Stimulated activated CD4-positive, alpha-beta T cell treated with anti-CD3 and anti-CD28 coated beads, Interleukin-2, amount 100 ng/mL, for 24 hours (primary cell): ENCODE measurements at regions not wholly inside any gene's neighbourhood (a gene's known extent, or its start where the extent isn't known, plus 50 kb on each side); places are given as distances from the start of the nearest gene placed in this dataset.

Experiments used
- DNase-seq, 2 donors: peaks; one replicate each; pipeline ENCODE4 v3.0.0-alpha.2; 2020

DNA sequence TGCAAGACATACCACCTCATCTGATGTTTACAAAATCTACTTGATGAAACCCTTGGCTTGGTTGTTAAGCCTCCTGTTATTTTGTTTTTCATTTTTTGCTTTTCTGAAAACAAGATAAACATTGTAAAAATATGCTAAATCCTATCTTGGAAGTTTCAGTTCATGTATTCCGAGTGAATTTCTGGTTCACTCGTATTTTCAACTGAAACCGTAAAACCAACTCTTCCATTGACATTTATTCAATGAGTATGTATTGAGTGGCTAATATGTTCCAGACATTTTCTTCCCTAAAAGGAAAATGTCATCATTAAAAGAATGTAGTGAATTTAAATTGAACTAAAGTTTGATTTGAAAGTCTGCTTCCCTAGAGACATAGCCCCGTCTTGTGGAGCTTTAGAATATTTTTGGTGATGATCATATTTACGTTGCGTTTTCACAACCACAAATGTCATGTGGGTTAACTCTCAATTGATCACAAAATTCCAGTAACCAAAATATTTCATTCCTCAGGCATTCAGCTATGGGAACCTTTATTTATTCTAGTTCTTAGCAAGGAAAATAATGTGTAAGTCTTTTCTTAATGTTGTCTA lies 204.2 kb downstream of the MBD2 start:
- DNase-seq = no peak

DNA sequence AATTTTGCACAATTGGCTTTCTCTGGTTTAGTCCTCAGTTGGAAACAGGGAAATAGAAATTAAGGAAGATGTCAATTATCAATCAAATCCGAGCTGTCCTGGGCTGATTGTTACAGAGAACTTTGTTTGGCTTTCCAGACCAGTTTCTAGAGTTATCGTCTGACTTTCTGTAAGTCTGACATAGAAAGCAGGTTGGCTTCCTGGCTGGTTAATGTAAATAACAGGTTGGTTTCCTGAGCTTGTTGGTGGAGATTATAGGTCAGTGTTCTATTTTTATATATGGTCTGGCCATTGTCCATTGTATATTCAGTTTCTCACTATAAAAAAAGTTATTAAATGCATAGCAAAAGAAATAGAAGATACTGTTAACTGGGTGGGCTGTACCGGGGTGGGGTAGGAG lies 204.8 kb downstream of the MBD2 start:
- DNase-seq = no peak

DNA sequence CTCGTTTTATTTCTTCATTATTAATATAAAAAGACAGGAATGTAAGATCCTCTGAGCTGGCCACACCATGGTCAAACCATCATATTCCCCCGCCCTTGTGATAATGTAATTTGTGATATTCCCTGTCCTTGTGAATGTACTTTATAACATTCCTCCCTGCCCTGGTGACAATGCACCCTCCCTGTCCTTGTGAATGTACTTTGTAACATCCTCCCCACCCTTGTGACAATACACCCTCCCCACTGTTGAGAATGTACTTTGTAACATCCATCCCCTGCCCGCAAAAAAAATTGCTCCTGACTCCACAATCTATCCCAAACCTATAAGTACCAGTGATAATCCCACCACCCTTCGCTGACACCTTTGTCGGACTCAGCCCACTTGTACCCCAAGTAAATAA lies 211.0 kb downstream of the MBD2 start:
- DNase-seq = no peak

DNA sequence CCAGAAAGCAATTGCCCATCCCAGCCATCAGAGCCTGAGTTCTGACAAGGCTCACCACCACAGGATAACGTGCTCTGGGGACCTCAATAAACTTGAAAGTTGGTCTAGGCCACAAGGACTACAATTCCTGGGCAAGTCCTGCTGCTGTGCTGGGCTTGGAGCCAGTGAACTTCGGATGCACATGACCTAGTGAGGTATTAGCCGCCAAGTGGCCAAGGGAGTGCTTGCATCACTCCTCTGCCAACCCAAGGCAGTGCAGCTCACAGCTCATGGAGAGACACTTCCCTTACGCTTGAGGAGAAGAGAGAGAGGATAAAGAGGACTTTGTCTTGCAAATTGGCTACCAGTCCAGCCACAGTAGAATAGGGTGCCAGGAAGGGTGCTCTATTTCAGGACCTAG lies 219.6 kb downstream of the MBD2 start:
- no peak for DNase-seq

DNA sequence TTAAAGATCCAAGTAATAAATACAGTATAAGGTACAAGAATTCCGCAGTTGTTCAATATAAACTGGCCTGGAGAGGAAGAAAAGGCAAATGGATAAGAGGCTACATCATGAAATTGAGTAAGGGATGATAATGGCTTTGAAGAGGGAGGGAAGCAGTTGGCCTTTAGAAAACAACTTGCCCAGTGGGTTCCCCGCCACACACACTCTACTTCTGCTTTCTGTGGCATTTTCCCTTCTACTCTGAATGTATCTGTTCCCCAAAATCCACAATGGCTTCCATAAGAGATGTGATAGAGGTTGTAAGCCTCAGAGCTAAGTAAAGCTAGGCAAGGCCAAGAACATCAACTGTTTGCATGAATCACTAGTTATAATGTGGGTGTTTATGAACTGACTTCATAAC lies 221.3 kb downstream of the MBD2 start:
- no peak for DNase-seq

DNA sequence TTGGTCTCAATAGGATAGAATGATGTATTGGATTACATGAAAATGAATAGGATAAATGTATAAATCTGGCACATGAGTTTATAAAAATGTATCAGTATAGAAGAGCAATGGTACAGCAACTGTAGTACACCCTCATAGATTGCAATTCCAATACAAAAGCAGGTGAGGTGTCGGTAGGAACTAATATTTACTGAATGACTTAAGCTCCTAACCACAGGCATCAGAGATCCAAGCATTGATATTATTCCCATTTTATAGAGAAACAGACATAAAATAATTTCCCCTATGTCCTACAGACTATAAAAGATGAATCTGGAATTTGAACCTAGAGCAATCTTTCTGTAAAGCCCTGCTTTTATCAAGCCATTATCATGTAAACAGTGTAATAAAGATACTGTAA lies 227.4 kb downstream of the MBD2 start:
- DNase-seq = no peak

DNA sequence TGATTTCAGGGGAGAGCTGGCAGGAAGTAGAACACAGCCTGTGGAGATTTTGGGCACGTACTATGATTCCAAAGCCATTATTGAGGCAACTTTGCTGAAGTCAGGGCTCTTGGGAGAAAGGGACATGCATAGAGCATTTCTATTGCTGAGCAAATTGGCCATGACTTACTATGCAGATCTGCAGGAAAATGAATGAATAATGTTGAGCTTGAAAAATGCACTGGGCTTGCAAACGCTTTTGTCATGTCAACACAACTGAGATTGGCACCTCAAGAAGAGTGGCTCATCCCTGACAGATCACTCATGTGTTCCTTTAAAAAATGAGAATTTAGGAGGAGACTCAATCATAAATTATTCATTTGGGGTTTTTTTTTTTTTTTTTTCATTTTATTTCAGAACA lies 230.5 kb downstream of the MBD2 start:
- DNase-seq = no peak

DNA sequence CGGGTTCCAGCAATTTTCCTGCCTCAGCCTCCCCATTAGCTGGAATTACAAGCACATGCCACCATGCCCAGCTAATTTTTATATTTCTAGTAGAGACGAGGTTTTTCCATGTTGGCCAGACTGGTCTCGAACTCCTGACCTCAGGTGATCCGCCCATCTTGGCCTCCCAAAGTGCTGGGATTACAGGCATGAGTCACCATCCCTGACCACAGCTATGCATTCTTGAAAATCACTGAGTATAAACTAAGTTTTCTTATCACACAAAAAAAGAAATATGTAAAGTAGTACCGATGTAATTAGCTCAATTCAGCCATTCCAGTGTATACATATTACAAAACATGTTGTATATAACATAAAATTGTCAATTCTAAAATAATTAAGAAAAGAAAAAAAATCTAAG lies 232.7 kb downstream of the MBD2 start:
- no peak for DNase-seq

DNA sequence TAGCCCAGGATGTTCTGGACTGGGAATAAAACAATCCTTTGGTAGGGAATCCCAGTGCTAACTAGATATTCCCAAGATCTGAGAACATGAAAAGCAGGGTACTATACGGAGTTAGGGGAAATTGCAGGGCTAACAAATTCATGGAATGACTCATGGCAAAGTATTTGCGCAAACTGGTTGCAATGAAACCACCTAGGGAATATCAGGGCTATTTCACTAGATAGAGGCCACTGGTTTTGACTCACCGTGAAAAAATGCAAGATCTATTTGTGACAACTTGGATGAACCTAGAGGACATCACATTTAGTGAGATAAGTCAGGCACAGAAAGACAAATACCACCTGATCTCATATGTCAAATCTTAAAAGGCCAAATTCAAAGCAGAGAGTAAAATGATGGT lies 233.3 kb downstream of the MBD2 start:
- no peak for DNase-seq

DNA sequence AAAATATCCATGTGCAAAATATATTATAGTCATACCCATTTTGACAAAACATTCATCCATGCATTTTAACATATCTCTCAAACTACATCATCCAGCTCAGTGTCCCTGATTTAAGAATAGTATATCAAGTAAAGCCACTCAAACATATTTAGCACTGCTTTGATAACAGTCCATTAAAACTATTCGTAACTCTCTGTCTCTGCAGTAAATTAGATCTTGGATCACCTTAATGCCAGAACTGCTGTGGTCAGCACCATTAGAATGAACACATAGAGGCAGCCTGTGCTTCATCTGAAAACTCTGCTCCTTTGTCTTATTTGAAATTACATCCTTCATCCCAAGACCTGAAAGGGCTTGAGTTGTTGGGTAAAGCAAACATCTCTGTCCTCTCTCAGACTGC lies 234.0 kb downstream of the MBD2 start:
- DNase-seq = no peak

DNA sequence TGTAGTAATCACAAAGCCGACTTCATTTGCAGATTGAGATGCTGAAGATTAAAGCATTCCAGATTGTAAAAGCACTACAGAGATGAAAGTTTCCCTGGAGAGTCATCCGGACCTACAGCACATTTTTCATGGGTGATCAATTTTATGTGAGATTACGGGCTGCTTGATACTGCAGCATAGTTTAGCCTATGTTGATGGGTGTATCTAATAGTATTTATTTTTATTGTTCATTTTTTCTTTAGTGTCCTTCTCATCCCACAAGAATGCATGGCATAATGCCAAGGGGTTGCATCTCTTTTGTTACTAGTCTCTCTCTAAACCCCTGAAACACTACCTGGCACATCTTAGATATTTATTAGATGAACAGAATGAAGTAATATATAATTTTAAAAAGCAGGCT lies 240.4 kb downstream of the MBD2 start:
- no peak for DNase-seq

DNA sequence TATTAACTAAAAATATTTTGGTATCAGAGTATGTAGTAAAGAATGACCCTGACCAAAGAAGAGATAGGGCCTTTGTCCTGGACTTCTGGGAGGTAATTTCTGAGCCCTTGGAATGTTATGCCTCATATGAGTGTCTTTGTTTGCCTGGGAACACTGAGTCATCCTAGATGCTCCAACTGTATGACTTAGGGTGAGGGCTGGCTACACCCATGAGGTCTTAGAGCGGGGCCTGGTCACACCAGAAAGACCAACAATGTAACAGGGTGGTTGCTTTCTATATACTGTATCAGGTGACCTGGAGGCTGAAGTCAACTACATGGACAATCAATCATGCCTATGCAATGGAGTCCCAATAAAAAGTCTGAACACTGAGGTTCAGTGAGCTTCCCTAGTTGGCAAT lies 253.1 kb downstream of the MBD2 start:
- no peak for DNase-seq

DNA sequence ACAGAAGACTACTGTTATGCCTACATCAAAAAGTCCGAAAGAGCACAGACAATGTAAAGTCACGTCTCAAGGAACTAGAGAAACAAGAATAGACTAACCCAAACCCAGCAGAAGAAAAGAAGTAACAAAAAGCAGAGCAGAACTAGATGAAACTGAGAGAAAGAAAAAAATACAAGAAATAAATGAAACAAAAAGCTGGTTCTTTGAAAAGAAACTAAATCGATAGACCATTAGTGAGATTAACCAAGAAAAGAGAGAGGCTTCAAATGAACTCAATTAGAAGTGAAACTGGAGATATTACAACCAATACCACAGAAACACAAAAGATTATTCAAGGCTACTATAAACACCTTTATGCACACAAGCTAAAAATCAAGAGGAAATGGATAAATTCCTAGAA lies 271.8 kb downstream of the MBD2 start:
- no peak for DNase-seq

DNA sequence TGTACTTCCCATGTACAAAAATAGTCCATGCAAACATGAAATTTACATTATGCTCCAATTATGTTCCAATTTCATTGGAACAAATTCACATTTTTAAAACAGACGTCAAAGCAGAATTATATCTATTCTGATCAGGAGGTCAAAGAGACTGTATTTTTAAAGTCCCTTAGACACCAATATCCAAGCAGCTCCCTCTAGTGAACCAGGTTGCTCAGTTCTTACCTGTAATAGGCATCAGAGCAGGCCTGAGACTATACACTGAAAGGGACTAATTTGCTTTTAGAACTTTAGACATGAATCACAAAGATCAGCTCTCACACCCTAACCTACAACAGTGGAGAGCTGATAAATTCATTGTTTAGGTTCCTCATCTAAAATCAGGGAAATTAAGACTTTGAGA lies 273.9 kb downstream of the MBD2 start:
- no peak for DNase-seq

DNA sequence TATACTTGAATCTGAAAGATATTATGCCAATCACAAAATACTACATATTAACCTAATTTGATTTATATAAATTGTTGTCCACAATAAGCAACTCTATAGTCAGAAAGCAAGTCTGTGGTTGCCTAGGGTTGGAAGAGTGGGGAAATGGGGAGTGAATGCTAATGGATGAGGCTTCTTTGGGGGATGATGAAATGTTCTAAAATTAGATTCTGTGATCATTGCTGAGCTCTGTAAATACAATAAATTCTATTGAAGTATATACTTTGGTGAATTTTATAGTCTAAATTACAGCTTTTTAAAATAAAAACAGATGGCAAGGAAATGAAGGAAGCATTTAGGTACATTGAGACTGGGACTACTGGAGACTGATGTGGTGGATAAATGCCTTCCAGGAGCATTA lies 275.5 kb downstream of the MBD2 start:
- no peak for DNase-seq

DNA sequence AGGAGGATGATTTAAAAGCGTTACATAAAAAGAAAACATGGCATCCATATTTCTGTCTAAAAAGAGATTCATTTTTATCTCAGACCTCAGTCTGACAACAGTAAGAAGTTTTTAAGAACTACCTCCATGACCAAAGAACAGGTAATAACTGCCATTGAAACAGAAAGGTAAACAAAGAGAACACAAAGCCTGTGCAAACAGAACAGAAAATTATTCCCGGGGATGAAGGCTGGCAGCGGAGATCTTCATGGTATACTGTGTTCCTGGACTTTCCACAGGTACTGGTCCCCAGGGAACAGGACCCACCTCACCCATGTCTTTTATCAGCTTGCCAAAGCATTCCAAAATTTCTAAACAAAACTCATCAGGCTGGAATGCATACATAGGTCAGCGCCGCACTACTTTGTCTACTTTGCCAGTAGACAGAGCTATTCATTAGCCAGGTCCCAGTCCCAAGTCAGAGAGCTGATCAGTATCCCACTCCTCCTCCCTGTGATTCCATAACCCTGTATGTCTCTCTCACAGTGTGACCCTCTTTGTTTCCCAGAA lies 277.3 kb downstream of the MBD2 start:
- DNase-seq = no peak

DNA sequence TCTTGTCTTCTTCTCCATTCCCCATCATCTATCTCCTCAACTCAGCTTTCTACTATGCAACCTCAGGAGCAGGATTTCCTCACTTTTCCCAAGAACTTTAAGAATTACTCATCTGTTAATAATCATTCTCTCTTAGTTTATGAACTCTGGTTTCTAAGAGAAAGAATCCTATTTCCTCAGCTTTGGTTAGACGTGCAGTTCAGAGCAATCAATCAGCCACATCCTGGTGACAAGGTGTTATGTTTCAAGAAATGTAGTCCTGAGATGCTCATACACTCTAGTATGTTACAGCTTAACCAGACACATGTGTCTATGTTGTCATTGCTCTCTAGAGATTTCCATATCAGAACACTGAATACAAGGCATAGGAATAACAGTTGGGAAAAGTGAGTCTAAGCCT lies 277.9 kb downstream of the MBD2 start:
- DNase-seq = no peak

DNA sequence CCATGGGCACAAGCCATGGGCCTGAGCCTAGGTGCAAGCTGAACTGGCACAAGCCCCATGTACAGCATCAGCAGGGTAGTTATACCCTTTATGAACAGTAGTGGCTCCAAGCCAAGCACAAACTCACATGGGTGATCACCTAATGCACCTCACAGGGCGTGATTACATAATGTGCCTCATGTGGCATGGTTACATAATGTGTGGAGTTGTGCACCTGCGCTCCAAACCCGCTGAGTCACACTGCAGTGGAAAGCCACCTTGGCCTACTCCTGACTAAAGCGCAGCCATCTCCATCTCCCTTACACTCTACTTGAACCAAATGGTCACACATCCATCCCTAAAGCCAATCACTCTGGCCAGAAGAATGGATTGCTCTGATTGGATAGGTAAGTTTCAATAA lies 279.7 kb downstream of the MBD2 start:
- DNase-seq = peak in 1 of 2 donors; percentile 1

DNA sequence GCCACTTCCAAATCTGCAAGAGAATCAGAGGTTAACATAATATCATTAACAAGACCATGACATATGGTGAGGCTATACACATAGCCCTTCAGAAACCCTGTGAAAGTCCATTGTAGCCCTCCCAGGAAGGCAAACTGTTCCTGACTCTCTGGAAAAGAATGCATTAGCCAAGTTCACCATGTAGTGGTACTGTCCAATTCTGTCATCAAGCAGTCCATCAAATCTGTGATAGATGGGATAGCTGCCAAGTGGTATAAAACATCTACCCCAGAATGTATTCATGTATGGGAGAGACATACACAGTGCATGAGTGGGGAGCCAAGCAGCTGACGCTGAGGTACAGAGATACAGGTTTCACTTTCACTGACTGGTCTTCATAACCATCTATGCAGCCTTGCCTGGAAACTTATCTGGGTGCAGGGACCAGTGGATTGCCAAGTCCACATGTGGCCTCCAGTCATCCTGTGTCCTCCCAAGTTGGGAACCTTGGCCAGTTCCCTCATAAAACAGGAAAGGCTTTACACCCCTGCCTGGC lies 281.1 kb downstream of the MBD2 start:
- DNase-seq = no peak

DNA sequence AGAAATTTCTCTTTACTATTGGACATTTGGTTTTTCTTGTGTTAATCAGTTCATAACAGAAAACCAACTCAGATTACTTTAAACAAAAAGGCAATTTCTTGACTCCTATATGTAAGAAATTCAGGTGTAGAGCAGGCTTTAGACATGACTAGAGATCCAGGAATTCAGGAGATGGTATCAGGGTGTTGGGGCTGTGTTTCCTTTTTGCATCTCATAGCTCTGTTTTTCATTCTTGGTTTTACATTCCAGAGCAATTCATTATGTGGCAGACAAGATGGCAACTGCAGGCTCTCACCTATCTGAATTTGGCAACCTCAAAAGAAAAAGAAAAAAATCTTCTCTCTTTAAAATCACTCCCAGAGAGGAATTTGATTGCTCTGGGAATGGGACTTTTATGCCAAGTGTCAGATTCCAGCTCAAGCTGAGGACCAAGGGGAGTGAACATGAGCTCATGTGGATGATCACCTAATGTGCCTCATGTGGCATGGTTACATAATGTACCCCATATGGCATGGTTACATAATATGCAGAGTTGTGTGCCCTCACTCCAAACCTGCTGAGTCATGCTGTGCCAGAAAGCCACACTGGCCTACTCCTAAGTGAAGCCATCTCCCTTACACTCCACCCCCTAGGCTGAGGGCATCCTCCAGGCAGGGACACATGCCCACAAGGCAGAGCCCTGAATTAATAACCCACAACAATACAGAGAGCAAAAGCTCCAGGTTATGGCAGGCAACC lies 282.7 kb downstream of the MBD2 start:
- no peak for DNase-seq

DNA sequence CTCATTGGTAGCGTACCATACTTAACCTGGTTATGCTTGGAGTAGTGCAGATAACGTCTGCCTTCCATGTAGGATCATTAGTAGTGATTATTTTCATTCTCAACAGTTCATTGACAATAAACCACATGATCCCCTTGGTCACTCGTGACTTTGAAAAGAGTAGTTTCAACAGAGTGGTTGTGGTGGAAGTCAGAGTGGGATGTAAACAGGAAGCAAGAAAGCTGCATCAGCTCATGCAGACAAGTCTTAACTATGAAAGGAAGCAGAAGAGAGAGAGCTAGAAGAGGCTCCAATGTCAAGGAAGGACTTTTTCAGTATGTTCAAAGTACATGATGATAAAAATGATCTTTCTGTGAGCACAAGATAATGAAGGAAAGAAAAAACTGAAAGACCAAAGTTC lies 287.4 kb downstream of the MBD2 start:
- DNase-seq = no peak

DNA sequence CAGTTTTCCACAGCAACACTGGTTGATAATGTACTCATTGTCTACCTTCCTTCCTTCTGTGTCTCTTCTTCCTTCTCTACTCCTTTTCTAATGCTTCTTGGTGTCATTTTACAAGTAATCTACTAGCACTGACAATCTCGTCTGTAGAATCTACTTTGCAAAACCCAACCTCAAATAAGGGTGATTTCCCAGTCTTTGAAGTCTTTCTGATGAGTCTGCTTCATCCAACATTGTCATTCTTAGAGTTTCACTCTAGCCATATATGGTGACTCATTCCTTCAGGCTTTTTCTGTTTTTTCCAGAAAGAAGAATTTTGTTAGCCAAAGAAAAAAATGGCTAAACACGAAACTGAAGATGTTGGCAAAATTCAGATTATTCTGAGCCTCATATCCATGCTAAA lies 288.7 kb downstream of the MBD2 start:
- no peak for DNase-seq

DNA sequence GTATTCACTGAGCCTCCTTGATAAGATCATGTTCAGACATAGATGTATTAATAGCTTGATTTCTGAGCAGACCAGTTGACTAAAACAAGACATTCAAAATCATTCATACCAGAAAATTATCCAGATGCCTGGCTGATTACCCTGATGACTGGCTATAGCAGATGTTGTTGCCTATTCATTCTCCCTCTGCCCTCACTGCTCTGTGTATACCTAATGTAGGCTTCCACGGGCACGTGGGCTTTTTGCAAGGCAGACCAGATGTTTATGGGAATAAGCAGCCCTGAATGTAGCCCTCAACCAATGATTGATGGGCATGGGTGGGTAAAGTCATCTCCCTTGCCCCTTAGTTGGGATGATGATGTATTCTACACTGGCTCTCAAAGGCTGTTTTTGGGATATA lies 289.1 kb downstream of the MBD2 start:
- no peak for DNase-seq

DNA sequence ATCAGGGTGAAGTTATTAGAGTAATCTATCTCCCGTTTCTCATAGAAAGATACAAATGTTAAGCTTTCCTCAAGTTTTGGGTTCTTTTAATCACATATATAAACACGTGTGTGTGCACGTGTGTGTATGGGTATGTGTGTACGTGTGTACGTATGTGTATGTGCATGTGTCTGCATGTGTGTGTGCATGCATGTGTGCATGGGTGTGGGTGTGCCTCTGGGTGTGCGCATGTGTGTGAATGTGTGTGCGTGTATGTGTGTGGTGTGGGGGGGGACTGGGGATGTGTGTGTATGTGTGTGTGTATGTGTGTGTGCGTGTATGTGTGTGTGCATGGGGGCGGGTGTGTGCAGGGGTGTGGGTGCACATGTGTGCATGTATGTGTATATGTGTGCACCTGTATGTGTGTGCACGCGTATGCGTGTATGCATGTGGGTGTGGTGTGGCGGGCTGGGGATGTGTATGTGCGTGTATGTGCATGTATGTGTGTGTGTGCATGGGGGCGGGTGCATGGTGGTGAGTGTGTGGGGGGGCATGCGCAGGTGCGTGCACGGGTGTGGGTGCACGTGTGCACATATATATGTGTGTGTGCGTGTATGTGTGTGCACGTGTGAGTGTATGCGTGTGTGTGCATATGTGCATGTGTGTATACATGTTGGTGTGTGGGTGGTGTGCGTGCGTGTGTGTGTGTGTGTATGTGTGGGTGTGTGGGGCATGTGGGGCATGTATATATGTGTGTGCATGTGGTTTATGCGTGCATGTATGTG lies 304.0 kb downstream of the MBD2 start:
- no peak for DNase-seq
